K562 (cell line): ENCODE measurements at regions not wholly inside any gene's neighbourhood (a gene's known extent, or its start where the extent isn't known, plus 50 kb on each side); places are given as distances from the start of the nearest gene placed in this dataset.

Experiments
- ATAC-seq: fragments of 200-7000 bp; cut with Tn5 transposase; 3 replicates; pipeline ENCODE4 v1.9.1; 2020; ENCODE audit warnings: moderate library complexity
- BruUV-seq: library from RNA; stranded (reverse); fragments of 400-500 nt; replicated peaks from 2 replicates; lab custom pipeline; 2021; lab: Mats Ljungman, UMichigan
- CTCF ChIA-PET: fragments of 300-600 bp; formaldehyde crosslinking; extraction: SDS; loops from one replicate; lab custom pipeline; 2021; ENCODE audit warnings: low intra/inter-chr PET ratio; lab: Yijun Ruan, JAX
- POLR2A ChIA-PET: fragments of 300-600, 350-650 bp; sonication (Branson Sonifier 250); formaldehyde crosslinking; extraction: SDS; loops from one replicate; lab custom pipeline; 2021; ENCODE audit warnings: antibody characterized with exemption, inconsistent platforms; lab: Yijun Ruan, JAX
- DNase-seq, 4 experiments: peaks; one replicate each; pipeline versions ENCODE4 v3.0.0 to v3.0.0-alpha.2; 2011 to 2018; ENCODE audit warnings: low spot score in 3 of 4, mixed read lengths in 3 of 4; ENCODE audit errors: extremely low read depth in 1 of 4
- FAIRE-seq: peaks from 2 replicates; lab custom pipeline; 2011; peaks lifted over from hg19 to GRCh38; lab: Jason Lieb, UNC
- H2AFZ ChIP-seq: 2 replicates; pipeline ENCODE4 v1.6.0; 2011; ENCODE audit warnings: low read depth, low read length, control low read depth, inconsistent platforms
- H3K27ac ChIP-seq: fragments of 200-600 bp; 3 replicates; pipeline ENCODE4 v1.8.0; 2011; ENCODE audit warnings: low read depth, mild to moderate bottlenecking, control low read depth, inconsistent platforms, low read length, moderate library complexity, mixed read lengths; ENCODE audit errors: extremely low read depth
- H3K27me3 ChIP-seq, 2 experiments: fragments of 300-600 bp in 1 of 2; 2 replicates in 1 of 2; 3 replicates in 1 of 2; pipeline versions ENCODE4 v1.6.0 to v1.8.0; 2011; ENCODE audit warnings: inconsistent platforms in 2 of 2, low read length in 2 of 2, mild to moderate bottlenecking in 1 of 2, mixed read lengths in 1 of 2, moderate library complexity in 1 of 2; ENCODE audit not compliant: control insufficient read depth in 2 of 2, insufficient read depth in 2 of 2
- H3K36me3 ChIP-seq: fragments of 300-600 bp; 3 replicates; pipeline ENCODE4 v1.8.0; 2011; ENCODE audit warnings: mild to moderate bottlenecking, low read length, inconsistent platforms; ENCODE audit not compliant: control insufficient read depth, insufficient read depth
- H3K4me1 ChIP-seq, 2 experiments: fragments of 200-600 bp in 1 of 2; replicated peaks in 1 of 2; 2 replicates in 1 of 2; 3 replicates in 1 of 2; pipeline versions ENCODE4 v1.5.1 to v1.8.0; 2011; ENCODE audit warnings: inconsistent platforms in 2 of 2, low read length in 2 of 2, mild to moderate bottlenecking in 1 of 2, mixed read lengths in 1 of 2, moderate library complexity in 1 of 2; ENCODE audit not compliant: control insufficient read depth in 2 of 2, insufficient read depth in 2 of 2
- H3K4me2 ChIP-seq: 2 replicates; pipeline ENCODE4 v1.6.1; 2011; ENCODE audit warnings: low read length, control low read depth, inconsistent platforms, mixed read lengths; ENCODE audit not compliant: insufficient read depth
- H3K4me3 ChIP-seq: fragments of 200-600 bp; sonication (generic), shearing (Covaris generic); 2 replicates; pipeline ENCODE4 v1.5.1; 2016; ENCODE audit warnings: control low read depth, inconsistent platforms
- H3K79me2 ChIP-seq: fragments of 200-600 bp; 3 replicates; pipeline ENCODE4 v1.8.0; 2011; ENCODE audit warnings: low read length, inconsistent platforms; ENCODE audit not compliant: control insufficient read depth, insufficient read depth
- H3K9ac ChIP-seq, 2 experiments: 2 replicates each; pipeline versions ENCODE4 v1.6.0 to v1.6.1; 2011; ENCODE audit warnings: low read depth in 2 of 2, low read length in 2 of 2, control low read depth in 1 of 2, inconsistent platforms in 1 of 2, mild to moderate bottlenecking in 1 of 2, mixed read lengths in 1 of 2; ENCODE audit not compliant: insufficient read depth in 1 of 2
- H3K9me1 ChIP-seq: one replicate; pipeline ENCODE4 v1.6.0; 2011; ENCODE audit warnings: inconsistent platforms, mild to moderate bottlenecking, low read length, moderate library complexity; ENCODE audit not compliant: control insufficient read depth, insufficient read depth
- H3K9me3 ChIP-seq: replicated peaks from 2 replicates; pipeline ENCODE4 v1.5.1; 2011; ENCODE audit warnings: low read depth, low read length, inconsistent platforms; ENCODE audit not compliant: control insufficient read depth, insufficient read depth
- H4K20me1 ChIP-seq: replicated peaks from 2 replicates; pipeline ENCODE4 v1.6.1; 2011; ENCODE audit warnings: low read length, inconsistent platforms, mixed read lengths; ENCODE audit not compliant: control insufficient read depth, insufficient read depth
- BRF2 ChIP-seq: IDR thresholded peaks from 3 replicates; pipeline ENCODE4 v1.6.1; 2011; ENCODE audit warnings: borderline replicate concordance, mild to moderate bottlenecking; ENCODE audit not compliant: insufficient read length, insufficient read depth
- CCNT2 ChIP-seq: IDR thresholded peaks from 2 replicates; pipeline ENCODE4 v1.6.1; 2011; ENCODE audit warnings: borderline replicate concordance, low read depth, mild to moderate bottlenecking, moderate library complexity, mixed read lengths, low read length; ENCODE audit not compliant: insufficient read length; ENCODE audit errors: extremely low read depth
- CTBP1 ChIP-seq: fragments of 450-650 bp; IDR thresholded peaks from 2 replicates; pipeline ENCODE4 v1.6.1; 2016; ENCODE audit warnings: borderline replicate concordance
- ETV6 ChIP-seq, 3 experiments: fragments of 150-350 bp in 1 of 3; sonication (generic) in 1 of 3; formaldehyde crosslinking in 1 of 3; IDR thresholded peaks; 2 replicates each; pipeline versions ENCODE4 v1.6.1 to v1.8.0; 2014 to 2022; ENCODE audit warnings: borderline replicate concordance in 2 of 3, low read depth in 2 of 3, antibody characterized with exemption in 1 of 3, low read length in 1 of 3, mild to moderate bottlenecking in 1 of 3, missing genetic modification reagents in 1 of 3
- POLR2G ChIP-seq: fragments of 200-400 bp; formaldehyde crosslinking; IDR thresholded peaks from 2 replicates; pipeline ENCODE4 v1.6.1; 2017; ENCODE audit warnings: low read depth, mild to moderate bottlenecking, antibody characterized with exemption, low read length, moderate library complexity
- POU5F1 ChIP-seq: fragments of 150-350 bp; IDR thresholded peaks from 2 replicates; pipeline ENCODE4 v1.6.1; 2014; ENCODE audit warnings: borderline replicate concordance, low read length, low read depth, mild to moderate bottlenecking; ENCODE audit not compliant: partially characterized antibody
- RCOR1 ChIP-seq, 2 experiments: IDR thresholded peaks; 2 replicates each; pipeline ENCODE4 v1.6.1; 2012; ENCODE audit warnings: low read depth in 2 of 2, low read length in 2 of 2, borderline replicate concordance in 1 of 2, improper control_type of control experiment in 1 of 2
- RFX7 ChIP-seq: fragments of 250-450 bp; sonication (Bioruptor Pico); IDR thresholded peaks from 2 replicates; pipeline ENCODE4 v1.5.1; 2021; ENCODE audit warnings: mild to moderate bottlenecking
- ZMIZ1 ChIP-seq, 2 experiments: fragments of 150-350 bp in 1 of 2; IDR thresholded peaks; 2 replicates each; pipeline ENCODE4 v1.6.1; 2012 to 2016; ENCODE audit warnings: low read depth in 2 of 2, low read length in 2 of 2, mild to moderate bottlenecking in 1 of 2, moderate library complexity in 1 of 2
- ZNF57 ChIP-seq: fragments of 450-650 bp; formaldehyde crosslinking; IDR thresholded peaks from 2 replicates; pipeline ENCODE4 v1.4.0; 2020; ENCODE audit warnings: mild to moderate bottlenecking, moderate library complexity
- WGBS: fragments of 100-300 bp; shearing (Covaris generic); methylation state at CpG from one replicate; pipeline ENCODE4 v1.1.6; 2016; ENCODE audit warnings: low coverage, mixed read lengths; ENCODE audit not compliant: insufficient coverage; ENCODE audit errors: missing lambda C conversion rate; 5-methylcytosine and 5-hydroxymethylcytosine counted together
- in situ Hi-C: fragments of 300-500 bp; cut with MboI; formaldehyde crosslinking; loops from 4 replicates; pipeline ENCODE4 v1.15.0; 2018; ENCODE audit warnings: inconsistent platforms, mixed read lengths
- intact Hi-C: fragments of 100-400 bp; cut with micrococcal nuclease; formaldehyde crosslinking; loops from 2 replicates; pipeline ENCODE4 v1.14.2; 2022
- TF ChIP-seq, protein P1 (sequence below): sonication (generic); formaldehyde crosslinking; IDR thresholded peaks from 2 replicates; pipeline ENCODE4 v1.9.0; 2022; ENCODE audit warnings: mild to moderate bottlenecking, missing genetic modification reagents

DNA sequence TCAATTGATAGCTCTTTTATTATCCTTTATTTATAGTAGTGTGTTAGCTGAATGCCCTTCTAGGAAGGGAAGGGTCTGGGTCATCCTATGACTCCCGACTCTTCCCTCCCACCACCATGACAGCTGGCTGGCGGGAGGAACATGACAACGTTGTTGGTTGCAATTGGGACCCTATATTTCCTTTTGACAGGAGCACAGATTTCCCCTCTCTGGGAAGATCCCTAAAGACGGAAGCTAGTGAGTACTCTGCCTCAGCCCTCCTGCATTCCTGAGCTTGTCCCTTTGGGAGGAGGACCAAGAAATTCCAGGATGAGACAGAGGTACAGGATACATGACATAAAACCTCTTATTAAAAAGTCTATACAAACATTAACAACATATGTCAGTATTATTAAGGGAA, 485.4 kb downstream of the NAV3 start:
- H4K20me1 ChIP-seq: no peaks in the 10 kb centered on the region
- no peak overlapping the region for H2AFZ ChIP-seq
- ChIA-PET CTCF (interaction anchor here (0.6 kb wide), 1 partner anchor 10 kb away, joined by 3 read pairs; no protein-coding TSS in a partner anchor), POLR2A (no interaction called here)
- H3K4me2 ChIP-seq: no peak overlapping the region
- no peak for DNase-seq
- no peak overlapping the region for H3K27ac ChIP-seq
- H3K27me3 ChIP-seq: no peaks in the 10 kb centered on the region
- FAIRE-seq: no peak
- H3K4me1 ChIP-seq: no peaks in the 10 kb centered on the region
- H3K79me2 ChIP-seq: no peaks in the 10 kb centered on the region
- in situ Hi-C loops (no loop called here), intact Hi-C loops (no loop called here)
- H3K9me1 ChIP-seq: no peaks in the 10 kb centered on the region
- ATAC-seq: no peak
- no peak overlapping the region for H3K4me3 ChIP-seq
- no peaks in the 10 kb centered on the region for H3K36me3 ChIP-seq
- no TSS peak for BruUV-seq
- no peak for TF ChIP-seq CCNT2
- no peak for TF ChIP-seq RFX7 (CRISPR knock-in tag)
- TF ChIP-seq BRF2: no peak
- no peak for TF ChIP-seq ZNF57
- TF ChIP-seq, protein P1, sequence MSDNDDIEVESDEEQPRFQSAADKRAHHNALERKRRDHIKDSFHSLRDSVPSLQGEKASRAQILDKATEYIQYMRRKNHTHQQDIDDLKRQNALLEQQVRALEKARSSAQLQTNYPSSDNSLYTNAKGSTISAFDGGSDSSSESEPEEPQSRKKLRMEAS: no peak
- no peak for TF ChIP-seq POLR2G
- no peak for TF ChIP-seq RCOR1 (IDR thresholded peaks at IDR 0.05; ENCODE audit: borderline replicate concordance in 1 of 2, low read depth in 2 of 2, low read length in 2 of 2)
- no peak for TF ChIP-seq ETV6 (IDR thresholded peaks at IDR 0.05; ENCODE audit: borderline replicate concordance in 1 of 2, low read depth in 2 of 2, low read length in 1 of 2)
- no peak for TF ChIP-seq ETV6 (CRISPR knock-in tag; IDR thresholded peaks at IDR 0.05; ENCODE audit: borderline replicate concordance)
- TF ChIP-seq CTBP1: no peak
- no peak for TF ChIP-seq ZMIZ1 (IDR thresholded peaks at IDR 0.05; ENCODE audit: low read depth in 2 of 2, low read length in 2 of 2)
- TF ChIP-seq POU5F1: no peak
- no peak overlapping the region for H3K9ac ChIP-seq
- 2% methylated on average over 4 of the region's 4 CpGs for WGBS
- no peaks in the 10 kb centered on the region for H3K9me3 ChIP-seq
